ENCODE measurements at regions not wholly inside any gene's neighbourhood (a gene's known extent, or its start where the extent isn't known, plus 50 kb on each side); places are given as distances from the start of the nearest gene placed in this dataset.
"Not testable (repeated sequence)": the region's sequence is repeated elsewhere in the genome, so short reads cannot be mapped to it uniquely, and the experiment has no call there.

DNA sequence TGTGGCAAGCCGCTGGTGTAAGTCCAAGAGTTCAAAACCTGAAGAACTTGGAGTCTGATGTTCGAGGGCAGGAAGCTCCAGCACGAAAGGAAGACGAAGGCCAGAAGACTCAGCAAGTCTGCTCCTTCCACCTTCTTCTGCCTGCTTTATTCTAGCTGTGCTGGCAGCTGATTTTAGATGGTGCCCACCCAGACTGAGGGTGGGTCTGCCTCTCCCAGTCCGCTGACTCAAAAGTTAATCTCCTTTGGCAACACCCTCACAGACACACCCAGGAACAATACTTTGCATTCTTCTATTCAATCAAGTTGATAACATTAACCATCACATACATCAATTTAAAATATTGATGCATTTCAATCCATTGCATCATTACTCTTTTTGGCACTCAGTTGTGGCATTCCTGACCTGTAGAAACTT is 373.1 kb downstream of the CDH10 start:
- FAIRE-seq: not testable (repeated sequence)

GRCh38 chr5:24272741-24273140 is 372.0 kb downstream of the CDH10 start:
- no peak for FAIRE-seq

DNA sequence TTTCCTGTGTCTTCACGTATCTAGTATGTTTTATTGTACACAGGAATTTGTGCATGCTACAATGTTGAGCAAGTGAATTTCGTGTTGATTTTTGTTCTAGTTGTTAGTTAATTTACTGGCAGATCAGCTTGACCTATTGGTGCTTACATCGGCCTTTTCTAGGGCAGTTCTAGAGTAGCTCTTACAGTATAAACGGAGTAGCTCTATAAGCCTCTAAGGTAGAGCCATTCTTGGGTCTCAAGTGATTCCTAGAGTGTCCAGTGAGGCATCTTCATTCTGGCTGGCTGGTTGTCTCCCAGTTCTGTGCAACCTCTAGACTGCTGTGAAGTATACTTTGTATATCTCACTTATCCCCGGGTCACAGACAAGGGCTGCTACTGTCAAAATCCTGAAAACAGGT is 364.6 kb downstream of the CDH10 start:
- FAIRE-seq: no peak

GRCh38 chr5:24281818-24282217 is 363.0 kb downstream of the CDH10 start:
- FAIRE-seq: peak; percentile 41

GRCh38 chr5:24289582-24290335 is 355.0 kb downstream of the CDH10 start:
- FAIRE-seq: no peak

GRCh38 chr5:24290536-24290935 is 354.2 kb downstream of the CDH10 start:
- FAIRE-seq: no peak

DNA sequence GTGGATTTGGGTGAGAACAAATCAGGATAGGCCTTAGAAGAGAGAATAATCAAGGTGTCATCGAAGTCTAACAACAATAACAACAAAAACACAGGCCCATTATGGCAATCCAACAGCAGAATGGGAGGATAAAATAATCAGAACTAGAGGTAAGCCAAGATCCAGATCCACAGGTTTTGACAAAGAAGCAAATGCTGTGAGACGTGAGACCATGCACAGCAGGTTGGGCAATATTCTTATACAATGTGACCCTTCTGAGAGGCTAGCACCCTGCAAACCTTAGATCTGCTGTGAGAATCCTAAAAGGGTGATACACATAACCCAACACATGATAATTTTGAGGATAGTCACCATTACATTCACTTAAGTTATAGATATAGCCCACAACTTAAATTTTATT is 352.9 kb downstream of the CDH10 start:
- FAIRE-seq: no peak

DNA sequence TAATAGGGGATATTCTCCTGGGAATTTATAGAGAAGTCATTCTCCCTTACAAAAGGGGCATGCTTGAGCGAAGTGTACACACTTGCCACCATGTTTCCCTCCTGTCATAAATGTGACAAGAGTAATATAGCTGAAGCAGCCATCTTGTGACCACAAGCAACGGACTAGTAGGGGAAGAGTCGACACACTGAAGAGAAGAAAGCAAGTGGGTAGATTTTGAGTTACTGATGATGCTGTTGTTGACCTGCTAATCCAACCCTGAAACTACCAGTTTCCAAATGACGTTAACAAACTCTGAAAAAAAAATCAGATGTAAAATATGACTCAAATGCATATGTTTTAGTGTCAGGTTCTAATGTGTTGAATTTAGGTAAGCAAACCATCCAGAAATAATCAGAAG is 350.4 kb downstream of the CDH10 start:
- no peak for FAIRE-seq

DNA sequence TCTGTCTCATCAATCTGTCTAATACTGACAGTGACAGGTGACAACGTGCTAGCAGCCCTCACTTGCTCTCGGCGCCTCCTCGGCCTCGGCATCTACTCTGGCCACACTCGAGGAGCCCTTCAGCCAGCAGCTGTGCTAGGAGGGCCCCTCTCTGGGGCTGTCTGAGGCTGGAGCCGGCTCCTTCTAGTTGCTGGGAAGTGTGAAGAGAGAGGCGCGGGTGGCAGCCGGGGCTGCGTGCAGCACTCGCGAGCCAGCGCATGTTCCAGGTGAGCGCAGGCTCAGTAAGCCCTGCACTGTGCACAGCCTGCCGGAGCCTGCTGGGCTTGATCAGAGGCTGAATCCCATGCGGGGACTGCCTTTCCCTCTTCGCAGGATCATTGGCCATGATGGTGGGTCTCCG is 330.7 kb downstream of the CDH10 start:
- no peak for FAIRE-seq

DNA sequence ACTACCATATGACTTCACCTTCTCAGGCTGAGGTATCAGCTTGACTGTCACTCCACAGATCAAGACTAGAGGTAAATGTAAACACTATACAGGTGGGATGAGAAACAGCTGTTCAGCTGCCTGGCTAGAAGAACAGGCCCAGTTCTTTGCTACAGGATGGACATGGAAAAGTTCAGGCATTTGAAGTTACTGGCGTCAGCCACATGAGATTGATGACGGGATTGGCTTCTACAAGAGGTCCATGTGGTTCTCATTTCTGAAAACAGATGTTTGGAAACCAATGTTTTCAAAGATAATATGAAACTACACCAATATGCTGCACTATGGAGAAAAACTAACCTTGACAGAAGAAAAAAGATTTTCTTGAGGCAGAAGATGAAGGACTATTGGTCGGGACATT is 324.1 kb downstream of the CDH10 start:
- FAIRE-seq: no peak

GRCh38 chr5:24325306-24325832 is 319.4 kb downstream of the CDH10 start:
- FAIRE-seq: no peak

DNA sequence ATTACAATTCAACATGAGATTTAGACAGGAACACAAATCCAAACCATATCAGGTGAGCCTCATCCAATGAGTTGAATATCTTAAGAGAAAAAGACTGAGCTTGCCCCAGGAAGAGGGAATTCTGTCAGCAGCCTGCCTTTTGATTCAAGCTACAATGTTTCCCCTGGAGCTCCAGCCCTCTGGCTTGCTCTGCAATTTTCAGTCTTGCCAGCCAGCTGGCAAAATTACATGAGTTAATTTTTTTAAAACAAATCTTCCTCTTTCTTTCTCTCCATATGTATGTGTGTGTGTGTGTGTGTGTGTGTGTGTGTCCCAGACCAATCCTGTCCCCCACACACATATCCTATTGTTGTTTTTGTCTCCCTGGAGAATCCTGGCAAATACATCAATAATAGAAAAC is 313.2 kb downstream of the CDH10 start:
- no peak for FAIRE-seq

GRCh38 chr5:24347158-24347557 is 297.6 kb downstream of the CDH10 start:
- no peak for FAIRE-seq

- no peak for FAIRE-seq
Measured at GRCh38 chr5:24351285-24351684, 293.5 kb downstream of the CDH10 start.

GRCh38 chr5:24353016-24353415 is 291.8 kb downstream of the CDH10 start:
- no peak for FAIRE-seq

DNA sequence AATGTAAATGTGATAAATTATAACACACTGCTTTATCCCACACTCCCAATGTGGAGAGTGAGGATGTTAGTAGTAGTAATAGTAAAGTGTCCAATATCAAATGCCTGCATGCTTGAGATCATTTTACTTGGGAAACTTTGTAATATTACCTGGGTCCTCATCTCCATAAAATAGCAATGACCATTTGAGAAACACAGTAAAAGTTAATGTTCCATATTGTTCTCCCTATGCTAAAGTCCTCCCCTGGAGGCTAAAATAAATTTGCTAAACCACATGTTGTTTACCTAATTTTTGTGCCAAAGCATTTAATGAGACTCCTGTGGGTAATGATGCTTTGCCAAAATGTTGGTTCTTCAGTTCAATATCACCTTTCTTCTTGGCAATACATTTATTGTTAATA is 291.2 kb downstream of the CDH10 start:
- FAIRE-seq: no peak

DNA sequence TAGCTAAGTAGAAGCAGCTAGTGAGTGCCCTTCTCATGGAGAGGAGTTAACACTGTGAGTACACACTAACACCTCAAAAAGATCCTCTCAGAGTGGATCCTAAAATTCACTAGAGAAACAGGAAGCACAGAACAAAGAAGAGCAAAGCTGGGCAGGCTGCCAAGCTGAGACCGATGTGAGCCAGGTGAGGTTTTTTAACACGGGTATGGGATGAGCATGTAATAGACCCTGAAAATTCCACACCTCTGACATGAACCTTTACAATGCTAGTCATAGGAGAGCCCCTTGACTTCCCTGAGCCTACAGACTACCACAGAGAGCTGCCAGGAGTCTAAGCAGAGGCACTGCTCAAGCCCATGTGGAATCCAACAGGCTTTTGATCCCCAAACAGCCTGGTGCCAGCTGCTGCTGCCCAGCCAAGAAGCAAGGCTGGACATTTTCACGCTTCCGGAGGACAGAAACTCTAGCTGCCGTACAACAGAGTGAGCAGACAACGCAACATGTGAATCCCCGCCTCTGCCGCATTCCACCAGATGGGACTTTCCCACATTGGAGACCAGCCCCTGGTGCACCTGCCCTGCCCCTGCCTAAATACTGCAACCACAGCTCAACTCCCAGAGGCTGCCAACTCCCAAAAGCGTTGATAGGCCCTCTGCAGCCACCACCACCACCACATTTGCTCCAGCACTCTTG is 280.8 kb downstream of the CDH10 start:
- no peak for FAIRE-seq

DNA sequence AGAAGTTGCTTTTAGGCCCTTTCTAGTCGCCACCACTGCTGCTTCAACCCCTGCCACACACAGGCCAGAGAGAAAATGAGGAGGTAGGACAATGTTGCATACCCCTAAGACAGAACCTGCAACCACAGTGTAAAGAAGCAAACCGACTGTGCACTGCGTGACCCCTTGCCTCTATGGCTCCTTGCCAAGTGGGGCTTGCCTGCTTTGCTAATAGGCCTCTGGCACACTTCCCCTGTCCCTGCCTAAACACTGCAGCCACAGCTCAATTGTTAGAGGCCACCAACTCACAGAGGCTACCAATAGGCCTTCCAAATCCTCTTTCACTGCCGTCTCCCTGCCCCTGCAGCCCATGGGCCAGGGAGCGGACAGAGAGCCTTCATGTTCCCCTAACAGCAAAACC is 280.1 kb downstream of the CDH10 start:
- FAIRE-seq: no peak

GRCh38 chr5:24365406-24365805 is 279.4 kb downstream of the CDH10 start:
- FAIRE-seq: no peak

DNA sequence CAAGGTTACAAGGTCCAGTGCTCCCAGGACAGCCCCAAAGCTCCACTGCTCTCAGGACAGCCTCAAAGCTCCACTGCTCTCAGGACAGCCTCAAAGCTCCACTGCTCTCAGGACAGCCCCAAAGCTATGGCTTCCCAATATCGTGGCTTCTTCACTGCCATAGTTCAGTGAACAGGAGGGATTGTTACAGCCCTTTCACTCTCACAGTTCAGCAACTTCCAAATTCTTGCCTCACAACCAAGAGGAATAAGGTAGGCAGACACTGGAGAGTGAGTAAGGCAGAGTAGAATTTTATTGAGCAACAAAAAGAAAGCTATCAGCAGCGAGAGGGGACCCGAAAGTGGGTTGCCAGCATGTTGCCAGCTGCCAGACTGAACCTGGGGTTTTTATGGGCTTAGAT is 277.6 kb downstream of the CDH10 start:
- FAIRE-seq: no peak

GRCh38 chr5:24368115-24368514 is 276.7 kb downstream of the CDH10 start:
- FAIRE-seq: no peak

DNA sequence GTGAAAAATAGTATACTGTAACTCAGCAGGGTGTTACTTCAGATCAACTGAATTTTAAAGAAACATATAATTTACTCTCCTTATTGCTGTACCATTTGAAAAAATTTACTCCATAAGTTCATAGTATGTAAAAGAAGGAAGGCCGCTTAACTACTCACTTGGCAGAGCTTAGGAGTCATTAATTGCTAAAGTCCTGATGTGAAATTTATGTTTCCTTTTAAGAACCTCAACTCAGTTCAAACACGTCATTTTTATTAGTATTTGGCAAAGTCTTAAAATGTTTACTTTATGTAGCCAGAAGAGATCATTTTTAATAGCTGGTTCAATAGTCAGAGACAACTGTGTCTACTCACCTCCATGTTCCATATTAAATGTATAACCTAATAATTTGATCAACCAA is 268.6 kb downstream of the CDH10 start:
- no peak for FAIRE-seq

- FAIRE-seq: no peak
Measured at GRCh38 chr5:24376616-24377015, 268.2 kb downstream of the CDH10 start.

DNA sequence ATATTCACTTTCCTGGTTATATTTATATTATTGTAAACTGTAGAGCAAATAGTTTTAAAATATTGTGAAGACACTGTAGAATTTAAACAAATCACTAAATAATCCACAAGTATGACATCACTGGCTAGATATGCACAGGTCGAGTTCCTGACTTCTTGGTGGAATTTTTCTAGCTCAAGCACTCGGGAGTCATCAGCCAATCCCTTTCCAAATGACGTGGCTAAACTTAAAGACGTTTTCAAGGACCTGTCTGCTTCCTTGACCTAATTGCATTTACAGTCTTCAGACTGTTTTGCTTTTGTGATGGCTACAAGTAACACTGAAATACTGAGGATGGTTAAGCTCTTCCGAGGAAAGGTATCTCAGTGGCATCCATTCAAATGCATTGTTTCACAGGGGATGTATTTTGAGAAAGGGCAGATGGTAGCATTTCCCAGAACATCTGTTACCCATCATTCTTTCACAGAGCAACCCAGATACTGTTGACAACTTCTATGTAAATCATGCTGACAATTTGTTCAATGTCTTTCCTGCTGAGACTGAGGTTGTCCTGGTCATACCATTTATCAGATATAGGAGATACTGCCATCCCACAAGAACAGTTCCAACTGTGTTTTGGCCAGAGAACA is 262.8 kb downstream of the CDH10 start:
- FAIRE-seq: no peak

Measured in colon (tissue), 2 donors.